KMS-11 (cell line): ENCODE measurements at regions not wholly inside any gene's neighbourhood (a gene's known extent, or its start where the extent isn't known, plus 50 kb on each side); places are given as distances from the start of the nearest gene placed in this dataset.

Experiments used
- H2AFZ ChIP-seq: fragments of 200-600 bp; sonication (generic); 2 replicates; pipeline ENCODE4 v1.6.1; 2016; ENCODE audit warnings: antibody characterized with exemption, mixed run types, low read depth
- H3K27ac ChIP-seq: fragments of 200-600 bp; sonication (generic); 2 replicates; pipeline ENCODE4 v1.6.1; 2016; ENCODE audit warnings: mild to moderate bottlenecking, mixed run types
- H3K27me3 ChIP-seq: fragments of 200-600 bp; sonication (generic); 2 replicates; pipeline ENCODE4 v1.6.1; 2017; ENCODE audit warnings: mild to moderate bottlenecking, low read depth, mixed run types, moderate library complexity; ENCODE audit not compliant: insufficient read depth
- H3K36me3 ChIP-seq: fragments of 200-600 bp; sonication (generic); 2 replicates; pipeline ENCODE4 v1.6.1; 2017; ENCODE audit warnings: mild to moderate bottlenecking, mixed run types; ENCODE audit not compliant: insufficient read depth
- H3K4me1 ChIP-seq: fragments of 200-600 bp; sonication (generic); 2 replicates; pipeline ENCODE4 v1.6.1; 2016; ENCODE audit warnings: mild to moderate bottlenecking, low read depth, mixed run types; ENCODE audit not compliant: poor library complexity, severe bottlenecking
- H3K4me2 ChIP-seq: fragments of 200-600 bp; sonication (generic); 2 replicates; pipeline ENCODE4 v1.7.0; 2016; ENCODE audit warnings: mild to moderate bottlenecking, mixed run types
- H3K4me3 ChIP-seq: fragments of 200-600 bp; sonication (generic); IDR thresholded peaks from 2 replicates; pipeline ENCODE4 v1.6.1; 2017; ENCODE audit warnings: low read depth, low read length, mixed read lengths; ENCODE audit not compliant: insufficient read depth
- H3K79me2 ChIP-seq: fragments of 200-600 bp; sonication (generic); 2 replicates; pipeline ENCODE4 v1.6.1; 2016; ENCODE audit warnings: low read depth, mixed run types; ENCODE audit not compliant: insufficient read depth
- H3K9ac ChIP-seq: fragments of 200-600 bp; sonication (generic); 2 replicates; pipeline ENCODE4 v1.6.1; 2016; ENCODE audit warnings: mild to moderate bottlenecking, mixed run types
- H4K20me1 ChIP-seq: fragments of 200-600 bp; sonication (generic); 2 replicates; pipeline ENCODE4 v1.6.1; 2016; ENCODE audit warnings: mild to moderate bottlenecking, mixed run types; ENCODE audit not compliant: insufficient read depth
- CTCF ChIP-seq: fragments of 200-600 bp; sonication (generic); conservative IDR thresholded peaks from 2 replicates; pipeline ENCODE4 v1.6.1; 2017; ENCODE audit warnings: low read depth, mild to moderate bottlenecking, antibody characterized with exemption, low read length, moderate library complexity, mixed read lengths

GRCh38 chr12:34214011-34214410, 191.7 kb downstream of the ALG10 start:
- H3K36me3 ChIP-seq = no peaks in the 10 kb centered on the region
- no peaks in the 10 kb centered on the region for H4K20me1 ChIP-seq
- TF ChIP-seq CTCF = no peak
- H3K4me3 ChIP-seq = no peak overlapping the region
- H3K79me2 ChIP-seq = no peaks in the 10 kb centered on the region
- H3K27ac ChIP-seq = no peak overlapping the region
- H3K9ac ChIP-seq = no peak overlapping the region
- no peaks in the 10 kb centered on the region for H3K27me3 ChIP-seq
- no peak overlapping the region for H2AFZ ChIP-seq
- H3K4me2 ChIP-seq = no peak overlapping the region
- H3K4me1 ChIP-seq = no peaks in the 10 kb centered on the region

GRCh38 chr12:34215213-34215892, 193.1 kb downstream of the ALG10 start:
- Histone ChIP-seq H4K20me1 (no peaks in the 10 kb centered on the region), H3K9ac (no peak overlapping the region), H3K79me2 (no peaks in the 10 kb centered on the region), H3K27ac (no peak overlapping the region), H3K4me3 (no peak overlapping the region), H3K4me1 (no peaks in the 10 kb centered on the region), H2AFZ (no peak overlapping the region), H3K4me2 (no peak overlapping the region), H3K27me3 (no peaks in the 10 kb centered on the region), H3K36me3 (no peaks in the 10 kb centered on the region)
- TF ChIP-seq CTCF = no peak

- Histone ChIP-seq H3K9ac (no peak overlapping the region), H3K4me1 (no peaks in the 10 kb centered on the region), H3K79me2 (no peaks in the 10 kb centered on the region), H3K27me3 (no peaks in the 10 kb centered on the region), H3K4me2 (no peak overlapping the region), H4K20me1 (no peaks in the 10 kb centered on the region), H3K4me3 (no peak overlapping the region), H2AFZ (no peak overlapping the region), H3K27ac (no peak overlapping the region), H3K36me3 (no peaks in the 10 kb centered on the region)
- TF ChIP-seq CTCF = no peak
Observed at GRCh38 chr12:34215893-34216285, 193.6 kb downstream of the ALG10 start.

- Histone ChIP-seq H3K4me2 (no peak overlapping the region), H3K79me2 (no peaks in the 10 kb centered on the region), H3K4me3 (no peak overlapping the region), H2AFZ (no peak overlapping the region), H3K4me1 (no peaks in the 10 kb centered on the region), H3K36me3 (no peaks in the 10 kb centered on the region), H3K27ac (no peak overlapping the region), H4K20me1 (no peaks in the 10 kb centered on the region), H3K9ac (no peak overlapping the region), H3K27me3 (no peaks in the 10 kb centered on the region)
- TF ChIP-seq CTCF = no peak
Observed at GRCh38 chr12:34217660-34218059, 195.4 kb downstream of the ALG10 start.
